SW480 (cell line): ENCODE measurements at regions not wholly inside any gene's neighbourhood (a gene's known extent, or its start where the extent isn't known, plus 50 kb on each side); places are given as distances from the start of the nearest gene placed in this dataset.

Experiments used
- DNase-seq: peaks from one replicate; pipeline ENCODE4 v3.0.0-alpha.2; 2016; ENCODE audit warnings: low spot score

- DNase-seq = no peak
Observed at GRCh38 chr1:239603530-239603929, 217.2 kb downstream of the CHRM3 start.

- no peak for DNase-seq
Observed at GRCh38 chr1:239606850-239607400, 220.6 kb downstream of the CHRM3 start.

GRCh38 chr1:239608469-239608868, 222.1 kb downstream of the CHRM3 start:
- DNase-seq = no peak

GRCh38 chr1:239612379-239612778, 226.0 kb downstream of the CHRM3 start:
- DNase-seq = no peak

GRCh38 chr1:239616673-239617072, 230.3 kb downstream of the CHRM3 start:
- DNase-seq = no peak

- no peak for DNase-seq
Observed at GRCh38 chr1:239617259-239617658, 230.9 kb downstream of the CHRM3 start.

GRCh38 chr1:239617731-239618130, 231.4 kb downstream of the CHRM3 start:
- DNase-seq = no peak

- DNase-seq = no peak
Observed at GRCh38 chr1:239619190-239619589, 232.8 kb downstream of the CHRM3 start.

- DNase-seq = no peak
Observed at GRCh38 chr1:239630767-239631166, 244.4 kb downstream of the CHRM3 start.

GRCh38 chr1:239633432-239633831, 247.1 kb downstream of the CHRM3 start:
- DNase-seq = no peak

- no peak for DNase-seq
Observed at GRCh38 chr1:239635276-239635675, 248.9 kb downstream of the CHRM3 start.

- no peak for DNase-seq
Observed at GRCh38 chr1:239636347-239636746, 250.0 kb downstream of the CHRM3 start.

GRCh38 chr1:239644604-239645003, 258.2 kb downstream of the CHRM3 start:
- no peak for DNase-seq

- no peak for DNase-seq
Observed at GRCh38 chr1:239647045-239647444, 260.7 kb downstream of the CHRM3 start.

GRCh38 chr1:239647964-239648632, 261.7 kb downstream of the CHRM3 start:
- DNase-seq = no peak

- no peak for DNase-seq
Observed at GRCh38 chr1:239655023-239655422, 268.7 kb downstream of the CHRM3 start.

- DNase-seq = no peak
Observed at GRCh38 chr1:239657291-239657690, 270.9 kb downstream of the CHRM3 start.

- no peak for DNase-seq
Observed at GRCh38 chr1:239662950-239663349, 276.6 kb downstream of the CHRM3 start.

- DNase-seq = no peak
Observed at GRCh38 chr1:239672256-239672655, 285.9 kb downstream of the CHRM3 start.

GRCh38 chr1:239675735-239676134, 289.4 kb downstream of the CHRM3 start:
- no peak for DNase-seq

GRCh38 chr1:239676522-239677273, 290.3 kb downstream of the CHRM3 start:
- DNase-seq = no peak

GRCh38 chr1:239677362-239677761, 291.0 kb downstream of the CHRM3 start:
- no peak for DNase-seq

- DNase-seq = no peak
Observed at GRCh38 chr1:239678181-239678580, 291.8 kb downstream of the CHRM3 start.
